IPS-NIHi11 (cell line): ENCODE measurements at regions not wholly inside any gene's neighbourhood (a gene's known extent, or its start where the extent isn't known, plus 50 kb on each side); places are given as distances from the start of the nearest gene placed in this dataset.
"Not testable (repeated sequence)": the region's sequence is repeated elsewhere in the genome, so short reads cannot be mapped to it uniquely, and the experiment has no call there.

Source experiments
- DNase-seq: peaks from one replicate; pipeline ENCODE4 v3.0.0; 2012; ENCODE audit warnings: mixed read lengths, low spot score

GRCh38 chr10:21057436-21057835 lies 160.3 kb upstream of the NEBL start:
- no peak for DNase-seq

GRCh38 chr10:21056461-21056860 lies 159.3 kb upstream of the NEBL start:
- no peak for DNase-seq

DNA sequence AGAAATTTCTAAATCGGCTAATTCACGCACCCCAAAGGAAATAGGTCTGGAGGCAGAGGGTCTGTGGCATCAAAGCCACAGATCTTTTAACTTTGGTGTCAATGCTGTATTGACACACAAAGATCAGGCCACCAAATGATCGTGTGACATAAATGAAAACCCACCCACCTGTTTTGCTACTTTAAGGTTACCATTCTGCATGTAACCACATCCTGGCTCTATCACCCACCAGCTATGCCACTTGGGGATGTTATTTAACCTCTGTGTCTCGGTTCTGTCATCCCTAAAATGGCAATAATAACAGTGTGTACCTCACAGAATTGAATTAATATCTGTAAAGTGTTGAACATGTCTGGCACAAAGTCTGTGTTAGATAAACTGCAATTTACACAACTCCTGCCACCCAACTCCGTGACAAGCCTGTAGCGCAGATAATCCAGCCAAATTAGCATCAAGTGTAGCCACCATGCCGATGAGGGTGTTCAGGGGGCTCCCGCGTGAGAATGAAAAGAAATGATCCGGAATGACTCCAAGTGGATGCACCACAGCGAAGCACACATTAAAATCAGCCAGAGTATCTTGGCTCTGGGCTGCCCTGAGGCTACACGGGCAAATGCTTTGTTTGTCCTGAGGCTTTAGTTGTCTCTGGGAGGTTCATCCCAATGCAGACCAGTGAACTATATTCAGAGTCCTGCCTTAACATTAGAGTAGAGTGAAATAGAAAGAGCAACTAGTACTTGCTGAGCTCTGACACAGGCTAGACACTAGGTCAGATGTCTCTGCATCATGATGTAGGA lies 158.4 kb upstream of the NEBL start:
- DNase-seq = no peak

- DNase-seq = no peak
Measured at GRCh38 chr10:21053953-21054690, 157.0 kb upstream of the NEBL start.

GRCh38 chr10:21052709-21053104 lies 155.6 kb upstream of the NEBL start:
- DNase-seq = no peak

DNA sequence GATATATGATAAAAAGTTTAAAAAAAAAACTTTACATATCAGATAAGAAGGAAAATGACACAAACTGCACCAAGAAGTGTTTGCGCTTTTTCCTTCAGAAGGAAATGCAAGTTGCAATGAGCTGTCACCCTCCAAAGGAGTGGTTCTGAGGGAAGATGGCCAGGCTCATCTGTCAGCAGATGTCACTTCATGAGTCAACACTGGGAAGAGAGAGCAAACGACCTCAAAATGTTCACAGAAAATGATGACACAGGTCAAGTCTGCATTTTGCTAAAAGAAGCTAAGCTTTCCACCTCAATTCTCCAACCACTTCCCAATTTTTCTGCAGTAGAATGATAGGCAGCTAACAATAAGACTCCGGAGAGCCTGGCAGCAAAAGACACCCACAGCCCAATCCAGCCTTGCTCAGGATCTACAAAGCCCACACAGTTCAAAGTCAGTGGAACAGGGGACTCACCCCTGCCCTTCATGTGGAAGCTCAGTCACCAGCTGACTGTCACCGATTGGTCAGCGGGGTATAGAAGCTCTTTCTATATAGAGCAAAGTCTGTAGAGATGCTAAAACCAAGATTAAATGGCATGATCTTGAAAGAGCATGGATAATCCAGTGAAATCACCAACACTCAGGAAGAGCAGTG lies 155.1 kb upstream of the NEBL start:
- DNase-seq = no peak

GRCh38 chr10:21049482-21049881 lies 152.4 kb upstream of the NEBL start:
- DNase-seq = no peak

- no peak for DNase-seq
Measured at GRCh38 chr10:21048068-21048467, 151.0 kb upstream of the NEBL start.

GRCh38 chr10:21047511-21047910 lies 150.4 kb upstream of the NEBL start:
- no peak for DNase-seq

DNA sequence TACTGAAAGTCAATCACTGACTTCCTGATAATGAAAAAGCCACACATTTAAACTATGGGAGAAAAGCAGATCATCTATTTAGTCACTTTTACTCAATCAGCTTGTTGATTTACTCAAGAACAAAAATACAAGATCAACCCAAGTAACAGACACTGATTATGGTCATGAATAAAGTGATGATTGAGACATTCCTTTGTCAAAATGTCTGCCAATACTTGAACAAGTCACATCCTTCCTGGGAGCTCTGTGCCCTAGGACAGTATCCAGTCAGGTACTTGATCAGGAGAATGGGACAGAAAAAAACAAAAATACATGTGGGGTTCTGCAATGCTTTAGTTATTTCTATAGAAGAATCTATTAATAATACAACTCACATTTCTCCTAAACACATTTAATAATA lies 150.0 kb upstream of the NEBL start:
- no peak for DNase-seq

DNA sequence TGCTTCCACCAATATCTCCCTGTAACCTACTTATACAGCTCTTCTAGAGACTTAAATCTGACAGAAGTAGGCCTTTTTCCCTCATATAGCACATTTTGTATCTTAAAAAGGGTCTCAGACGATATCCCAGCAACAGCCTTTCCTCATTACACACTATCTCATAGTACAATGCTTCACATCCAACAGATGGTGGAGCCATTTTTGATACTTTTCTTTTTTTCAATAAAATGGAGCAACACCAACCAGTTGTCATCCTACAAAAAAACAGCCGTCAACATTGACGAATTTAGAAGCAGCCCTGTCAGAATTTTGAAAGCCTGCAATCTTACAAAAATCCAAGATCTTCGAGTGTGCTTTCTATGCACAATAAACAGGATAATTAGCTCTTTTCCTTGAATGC lies 145.9 kb upstream of the NEBL start:
- DNase-seq = no peak

- DNase-seq = no peak
Measured at GRCh38 chr10:21042536-21042935, 145.4 kb upstream of the NEBL start.

GRCh38 chr10:21041763-21042458 lies 144.8 kb upstream of the NEBL start:
- no peak for DNase-seq

DNA sequence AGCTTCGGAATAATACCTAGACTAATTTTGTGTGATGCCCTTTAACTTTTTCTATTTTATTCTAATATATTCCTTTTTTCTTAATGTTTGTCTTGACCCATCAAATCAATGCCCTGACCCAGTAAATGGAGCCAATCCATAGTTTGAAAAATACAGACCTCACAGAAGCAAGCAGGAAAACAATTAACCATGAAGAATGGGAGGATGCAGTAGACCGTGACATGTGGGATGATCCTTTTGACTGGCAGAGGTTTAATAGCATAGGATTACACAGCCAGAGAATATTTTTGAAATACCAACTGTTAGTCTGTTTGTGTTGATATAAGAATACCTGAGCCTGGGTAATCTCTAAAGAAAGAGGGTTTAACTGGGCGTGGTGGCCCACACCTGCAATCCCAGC lies 142.6 kb upstream of the NEBL start:
- no peak for DNase-seq

DNA sequence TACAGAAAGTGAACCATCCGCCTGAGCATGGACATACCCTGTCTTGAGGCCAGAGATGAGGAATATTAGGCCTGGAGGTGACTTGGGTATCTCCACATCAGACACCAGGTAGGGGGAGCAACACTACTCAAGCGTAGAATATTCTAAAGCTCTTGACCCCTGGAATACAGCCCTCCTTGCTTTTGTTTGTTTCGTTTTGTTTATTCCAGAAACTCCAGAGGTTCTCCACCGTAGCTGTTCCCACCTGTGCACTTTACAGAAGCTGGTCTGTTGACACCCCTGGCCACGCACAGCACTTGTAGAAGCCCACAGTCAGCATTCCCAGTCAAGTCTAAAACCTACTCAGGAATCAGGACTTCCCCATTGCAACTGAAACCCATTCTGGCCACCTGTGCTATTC lies 139.6 kb upstream of the NEBL start:
- no peak for DNase-seq

- DNase-seq = not testable (repeated sequence)
Measured at GRCh38 chr10:21034770-21035169, 137.7 kb upstream of the NEBL start.

GRCh38 chr10:21034241-21034640 lies 137.1 kb upstream of the NEBL start:
- no peak for DNase-seq

- no peak for DNase-seq
Measured at GRCh38 chr10:21032587-21033319, 135.6 kb upstream of the NEBL start.

GRCh38 chr10:21031232-21031795 lies 134.2 kb upstream of the NEBL start:
- DNase-seq = no peak

GRCh38 chr10:21030091-21030490 lies 133.0 kb upstream of the NEBL start:
- DNase-seq = no peak

GRCh38 chr10:21022821-21023220 lies 125.7 kb upstream of the NEBL start:
- DNase-seq = no peak
